Muscle layer of duodenum (tissue), 2 donors: ENCODE measurements at regions not wholly inside any gene's neighbourhood (a gene's known extent, or its start where the extent isn't known, plus 50 kb on each side); places are given as distances from the start of the nearest gene placed in this dataset.

Experiments
- H3K27ac ChIP-seq: one replicate; pipeline ENCODE4 v1.7.0; 2013; ENCODE audit warnings: mild to moderate bottlenecking, low read length
- H3K27me3 ChIP-seq: one replicate; pipeline ENCODE4 v1.7.0; 2013; ENCODE audit warnings: low read depth, mild to moderate bottlenecking, control low read depth, low read length
- H3K36me3 ChIP-seq, 2 donors: one replicate each; pipeline ENCODE4 v1.7.0; 2013; ENCODE audit warnings: low read length in 2 of 2, control low read depth in 1 of 2, mild to moderate bottlenecking in 1 of 2; ENCODE audit not compliant: insufficient read depth in 2 of 2, control insufficient read depth in 1 of 2
- H3K4me1 ChIP-seq, 2 donors: one replicate each; pipeline ENCODE4 v1.7.0; 2013; ENCODE audit warnings: low read length in 2 of 2, mild to moderate bottlenecking in 2 of 2, control low read depth in 1 of 2, moderate library complexity in 1 of 2; ENCODE audit not compliant: insufficient read depth in 2 of 2, control insufficient read depth in 1 of 2
- H3K4me3 ChIP-seq, 2 donors: one replicate each; pipeline ENCODE4 v1.7.0; 2013; ENCODE audit warnings: low read length in 2 of 2, low read depth in 1 of 2, mild to moderate bottlenecking in 1 of 2
- H3K9me3 ChIP-seq, 2 donors: one replicate each; pipeline ENCODE4 v1.7.0; 2013; ENCODE audit warnings: low read length in 2 of 2, control low read depth in 1 of 2, mild to moderate bottlenecking in 1 of 2; ENCODE audit not compliant: control insufficient read depth in 1 of 2
- donor health status: healthy.

DNA sequence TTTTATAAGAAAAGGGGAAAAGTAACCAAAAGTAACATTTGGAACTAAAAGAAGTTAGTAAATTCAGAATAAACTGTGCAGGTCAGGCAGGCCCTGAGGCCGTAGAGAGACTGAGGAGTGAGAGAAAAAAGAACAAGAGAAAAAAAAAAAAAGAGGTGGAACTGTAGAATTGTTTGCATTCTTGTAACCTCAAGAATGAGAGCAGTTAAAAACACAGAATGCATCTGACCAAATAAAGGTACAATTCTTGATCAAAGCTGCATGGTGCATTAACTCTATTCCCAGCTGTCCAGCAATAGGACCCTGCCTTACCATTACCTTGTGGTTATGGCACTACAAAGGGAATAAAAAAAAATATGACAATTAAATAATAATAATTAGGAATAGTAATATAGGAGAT, 170.1 kb upstream of the SEMA3A start:
- H3K27me3 ChIP-seq: no peaks in the 10 kb centered on the region
- H3K9me3 ChIP-seq: no peaks in the 10 kb centered on the region
- H3K36me3 ChIP-seq: no peaks in the 10 kb centered on the region
- H3K4me3 ChIP-seq: no peak overlapping the region
- H3K4me1 ChIP-seq: no peaks in the 10 kb centered on the region
- H3K27ac ChIP-seq: no peak overlapping the region

GRCh38 chr7:84363741-84364140, 169.2 kb upstream of the SEMA3A start:
- Histone ChIP-seq H3K4me1 (no peaks in the 10 kb centered on the region), H3K27me3 (no peaks in the 10 kb centered on the region), H3K9me3 (no peaks in the 10 kb centered on the region), H3K36me3 (no peaks in the 10 kb centered on the region), H3K4me3 (no peak overlapping the region), H3K27ac (no peak overlapping the region)

- Histone ChIP-seq H3K27ac (no peak overlapping the region), H3K27me3 (no peaks in the 10 kb centered on the region), H3K36me3 (no peaks in the 10 kb centered on the region), H3K9me3 (no peaks in the 10 kb centered on the region), H3K4me1 (no peaks in the 10 kb centered on the region), H3K4me3 (no peak overlapping the region)
Measured at GRCh38 chr7:84362828-84363227, 168.2 kb upstream of the SEMA3A start.

- Histone ChIP-seq H3K4me1 (no peaks in the 10 kb centered on the region), H3K4me3 (no peak overlapping the region), H3K27ac (no peak overlapping the region), H3K9me3 (no peaks in the 10 kb centered on the region), H3K27me3 (no peaks in the 10 kb centered on the region), H3K36me3 (no peaks in the 10 kb centered on the region)
Measured at GRCh38 chr7:84362360-84362759, 167.8 kb upstream of the SEMA3A start.

GRCh38 chr7:84354866-84355265, 160.3 kb upstream of the SEMA3A start:
- no peaks in the 10 kb centered on the region for H3K36me3 ChIP-seq
- H3K27me3 ChIP-seq: no peaks in the 10 kb centered on the region
- H3K27ac ChIP-seq: no peak overlapping the region
- no peak overlapping the region for H3K4me3 ChIP-seq
- no peaks in the 10 kb centered on the region for H3K4me1 ChIP-seq
- no peaks in the 10 kb centered on the region for H3K9me3 ChIP-seq

DNA sequence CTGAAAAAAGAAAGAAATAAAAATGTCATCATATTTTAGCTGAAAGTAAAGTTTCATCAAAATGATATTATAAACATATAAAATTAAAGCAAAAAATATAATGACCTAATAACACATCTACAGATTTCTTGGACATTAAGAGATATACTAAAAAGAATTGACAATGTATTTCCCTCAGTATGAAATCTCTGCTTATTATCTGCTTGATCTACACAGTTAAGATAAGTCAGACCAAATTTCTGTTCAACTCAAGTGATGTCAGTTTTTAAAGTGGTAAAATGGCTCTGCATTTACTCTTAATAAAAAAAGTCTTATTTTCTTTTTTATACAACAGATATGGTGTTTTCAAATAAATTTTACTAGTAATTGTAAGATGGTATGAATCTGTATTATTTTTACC, 159.4 kb upstream of the SEMA3A start:
- no peaks in the 10 kb centered on the region for H3K9me3 ChIP-seq
- H3K4me1 ChIP-seq: no peaks in the 10 kb centered on the region
- no peaks in the 10 kb centered on the region for H3K27me3 ChIP-seq
- H3K4me3 ChIP-seq: no peak overlapping the region
- no peaks in the 10 kb centered on the region for H3K36me3 ChIP-seq
- H3K27ac ChIP-seq: no peak overlapping the region

- H3K4me1 ChIP-seq: no peaks in the 10 kb centered on the region
Measured at GRCh38 chr7:84339306-84339705, 144.7 kb upstream of the SEMA3A start.

DNA sequence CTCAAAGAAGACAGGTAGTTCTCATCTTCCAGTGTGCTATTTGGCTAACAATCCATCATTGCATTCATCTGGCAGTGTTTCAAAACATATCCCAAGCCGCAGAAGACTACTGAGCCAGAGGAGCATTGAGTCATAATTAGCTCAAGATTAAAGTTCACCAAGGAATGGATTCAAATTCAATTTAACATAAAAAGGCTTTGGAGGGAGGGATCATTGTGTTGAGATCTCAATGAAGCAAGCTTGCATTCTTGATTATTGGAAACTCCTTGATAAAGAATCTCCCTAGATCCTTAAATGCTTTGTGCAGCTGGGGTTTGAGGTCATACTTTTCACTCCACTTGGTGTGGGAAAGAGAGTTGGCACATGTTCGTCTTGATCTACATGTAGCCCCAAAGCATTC, 142.8 kb upstream of the SEMA3A start:
- Histone ChIP-seq H3K27ac (no peak overlapping the region), H3K4me3 (no peak overlapping the region), H3K36me3 (no peaks in the 10 kb centered on the region), H3K9me3 (no peaks in the 10 kb centered on the region), H3K27me3 (no peaks in the 10 kb centered on the region), H3K4me1 (no peaks in the 10 kb centered on the region)

More at GRCh38 chr7:84339306-84339705, 144.7 kb upstream of the SEMA3A start:
- Histone ChIP-seq H3K27me3 (no peaks in the 10 kb centered on the region), H3K27ac (no peak overlapping the region), H3K9me3 (no peaks in the 10 kb centered on the region), H3K36me3 (no peaks in the 10 kb centered on the region), H3K4me3 (no peak overlapping the region)

- Histone ChIP-seq H3K27ac (no peak overlapping the region), H3K4me3 (no peak overlapping the region), H3K9me3 (no peaks in the 10 kb centered on the region), H3K4me1 (peaks cover 0 to under 1% of the 10 kb centered on the region in 2 donors), H3K36me3 (no peaks in the 10 kb centered on the region), H3K27me3 (no peaks in the 10 kb centered on the region)
Measured at GRCh38 chr7:84336766-84337165, 142.2 kb upstream of the SEMA3A start.

- Histone ChIP-seq H3K4me1 (peaks cover 0 to 3% of the 10 kb centered on the region in 2 donors), H3K9me3 (no peaks in the 10 kb centered on the region), H3K27me3 (no peaks in the 10 kb centered on the region), H3K36me3 (no peaks in the 10 kb centered on the region), H3K4me3 (no peak overlapping the region), H3K27ac (no peak overlapping the region)
Measured at GRCh38 chr7:84336303-84336702, 141.7 kb upstream of the SEMA3A start.

GRCh38 chr7:84331616-84332015, 137.0 kb upstream of the SEMA3A start:
- no peak overlapping the region for H3K27ac ChIP-seq
- H3K4me3 ChIP-seq: no peak overlapping the region
- no peaks in the 10 kb centered on the region for H3K9me3 ChIP-seq
- H3K4me1 ChIP-seq: peaks cover 0 to 3% of the 10 kb centered on the region in 2 donors
- H3K27me3 ChIP-seq: no peaks in the 10 kb centered on the region
- no peaks in the 10 kb centered on the region for H3K36me3 ChIP-seq

- H3K4me1 ChIP-seq: peaks cover 0 to 3% of the 10 kb centered on the region in 2 donors
- no peaks in the 10 kb centered on the region for H3K27me3 ChIP-seq
- no peaks in the 10 kb centered on the region for H3K9me3 ChIP-seq
- H3K27ac ChIP-seq: no peak overlapping the region
- no peaks in the 10 kb centered on the region for H3K36me3 ChIP-seq
- no peak overlapping the region for H3K4me3 ChIP-seq
Measured at GRCh38 chr7:84328571-84328970, 134.0 kb upstream of the SEMA3A start.
